ENCODE measurements at regions not wholly inside any gene's neighbourhood (a gene's known extent, or its start where the extent isn't known, plus 50 kb on each side); places are given as distances from the start of the nearest gene placed in this dataset.

- no peak overlapping the region for H3K4me3 Mint-ChIP-seq (ENCODE audit: low read depth)
- peaks cover 38% of the 10 kb centered on the region for H3K9me3 Mint-ChIP-seq (ENCODE audit: low read depth)
- H3K27me3 Mint-ChIP-seq, result peaks cover 4% of the 10 kb centered on the region
- no peak for DNase-seq (ENCODE audit: low spot score, unreplicated experiment)
- TF ChIP-seq CTCF (IDR thresholded peaks at IDR 0.05; ENCODE audit: unreplicated experiment), result no peak
- no peak overlapping the region for H3K27ac Mint-ChIP-seq
- peaks cover 5% of the 10 kb centered on the region for H3K36me3 Mint-ChIP-seq (ENCODE audit: insufficient read depth)
- no peaks in the 10 kb centered on the region for H3K4me1 Mint-ChIP-seq (ENCODE audit: low read depth)
Observed at GRCh38 chr10:44217274-44217820, 167.6 kb downstream of the CXCL12 start.

GRCh38 chr10:44216073-44216472 is 168.8 kb downstream of the CXCL12 start:
- Mint-ChIP-seq H3K27ac (no peak overlapping the region), H3K9me3 (ENCODE audit: low read depth) (peaks cover 38% of the 10 kb centered on the region), H3K36me3 (ENCODE audit: insufficient read depth) (peaks cover 5% of the 10 kb centered on the region), H3K27me3 (peaks cover 4% of the 10 kb centered on the region), H3K4me3 (ENCODE audit: low read depth) (no peak overlapping the region), H3K4me1 (ENCODE audit: low read depth) (no peaks in the 10 kb centered on the region)
- TF ChIP-seq CTCF (IDR thresholded peaks at IDR 0.05; ENCODE audit: unreplicated experiment), result no peak
- no peak for DNase-seq (ENCODE audit: low spot score, unreplicated experiment)

GRCh38 chr10:44209811-44210210 is 175.1 kb downstream of the CXCL12 start:
- H3K4me3 Mint-ChIP-seq (ENCODE audit: low read depth), result no peak overlapping the region

GRCh38 chr10:44207160-44207559 is 177.7 kb downstream of the CXCL12 start:
- no peak for TF ChIP-seq CTCF (IDR thresholded peaks at IDR 0.05; ENCODE audit: unreplicated experiment)
- Mint-ChIP-seq H3K4me3 (ENCODE audit: low read depth) (no peak overlapping the region), H3K27me3 (peaks cover 3% of the 10 kb centered on the region), H3K9me3 (ENCODE audit: low read depth) (no peaks in the 10 kb centered on the region), H3K4me1 (ENCODE audit: low read depth) (peaks cover 5% of the 10 kb centered on the region), H3K27ac (no peak overlapping the region), H3K36me3 (ENCODE audit: insufficient read depth) (no peaks in the 10 kb centered on the region)
- no peak for DNase-seq (ENCODE audit: low spot score, unreplicated experiment)

More at GRCh38 chr10:44209811-44210210, 175.1 kb downstream of the CXCL12 start:
- Mint-ChIP-seq H3K9me3 (ENCODE audit: low read depth) (peaks cover 11% of the 10 kb centered on the region), H3K27ac (no peak overlapping the region), H3K4me1 (ENCODE audit: low read depth) (peaks cover 5% of the 10 kb centered on the region), H3K27me3 (peaks cover 3% of the 10 kb centered on the region), H3K36me3 (ENCODE audit: insufficient read depth) (peaks cover 2% of the 10 kb centered on the region)
- no peak for DNase-seq (ENCODE audit: low spot score, unreplicated experiment)
- no peak for TF ChIP-seq CTCF (IDR thresholded peaks at IDR 0.05; ENCODE audit: unreplicated experiment)

- H3K4me1 Mint-ChIP-seq (ENCODE audit: low read depth), result peaks cover 5% of the 10 kb centered on the region
- H3K27me3 Mint-ChIP-seq, result peaks cover 3% of the 10 kb centered on the region
- TF ChIP-seq CTCF (IDR thresholded peaks at IDR 0.05; ENCODE audit: unreplicated experiment), result no peak
- no peaks in the 10 kb centered on the region for H3K36me3 Mint-ChIP-seq (ENCODE audit: insufficient read depth)
- H3K9me3 Mint-ChIP-seq (ENCODE audit: low read depth), result no peaks in the 10 kb centered on the region
- H3K4me3 Mint-ChIP-seq (ENCODE audit: low read depth), result no peak overlapping the region
- no peak for DNase-seq (ENCODE audit: low spot score, unreplicated experiment)
- no peak overlapping the region for H3K27ac Mint-ChIP-seq
Observed at GRCh38 chr10:44206127-44206818, 178.6 kb downstream of the CXCL12 start.
